RKO (cell line): ENCODE measurements at regions not wholly inside any gene's neighbourhood (a gene's known extent, or its start where the extent isn't known, plus 50 kb on each side); places are given as distances from the start of the nearest gene placed in this dataset.

ENCODE experiments used
- DNase-seq: peaks from one replicate; pipeline ENCODE4 v3.0.0-alpha.2; 2016; ENCODE audit warnings: low spot score

DNA sequence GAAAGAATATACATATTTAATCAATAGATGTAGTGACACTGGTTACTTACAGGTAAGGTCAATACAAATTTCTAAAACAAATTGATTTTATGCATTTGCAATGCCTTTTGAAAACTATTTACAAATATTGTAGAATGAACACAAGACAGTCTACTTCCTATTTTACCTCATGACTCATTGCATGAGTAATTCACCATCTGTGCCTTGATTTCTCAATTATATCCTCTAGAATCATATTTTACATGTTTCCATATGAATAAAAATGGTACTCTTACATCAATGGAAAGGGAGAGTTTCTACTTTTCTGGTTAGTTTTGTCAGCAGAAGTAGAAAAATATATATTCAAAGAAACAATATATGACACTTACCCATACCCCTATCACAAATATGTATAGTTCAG is 203.8 kb upstream of the CDH7 start:
- DNase-seq, result no peak

- no peak for DNase-seq
Observed at GRCh38 chr18:65544701-65545100, 206.1 kb upstream of the CDH7 start.

DNA sequence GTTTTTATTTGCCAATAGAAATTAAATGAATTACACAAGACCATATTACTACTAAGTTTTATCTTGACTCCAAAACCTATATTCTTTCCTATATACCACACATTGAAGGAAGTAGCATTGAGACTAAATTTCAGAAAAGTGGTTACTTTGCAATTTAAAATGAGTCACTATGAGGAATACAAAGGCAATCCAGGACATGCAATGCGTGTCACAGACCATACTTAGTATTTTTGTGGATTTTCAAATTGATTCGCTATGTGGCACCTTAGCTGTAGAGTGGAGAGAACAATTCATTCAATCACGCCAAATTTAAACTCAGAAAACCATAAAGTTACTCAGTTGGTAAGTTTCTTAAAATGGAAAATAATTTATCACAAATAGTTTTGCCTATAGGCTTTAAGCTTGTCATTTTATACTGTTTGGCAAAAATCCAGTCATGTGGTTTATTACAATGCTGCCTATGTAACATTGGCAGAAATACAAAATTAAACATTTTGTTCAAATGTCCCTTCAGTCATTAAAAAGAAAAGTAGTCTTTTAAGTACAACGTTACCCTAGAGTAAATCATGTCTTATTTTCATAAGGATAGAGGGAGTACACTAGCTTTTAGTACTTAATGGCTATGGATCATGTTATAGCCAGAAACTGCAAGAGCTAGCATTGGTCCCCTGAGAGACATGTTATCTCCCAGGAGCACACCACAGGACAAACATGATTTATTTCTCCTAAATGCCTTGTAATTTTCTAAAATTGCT is 222.8 kb upstream of the CDH7 start:
- no peak for DNase-seq

DNA sequence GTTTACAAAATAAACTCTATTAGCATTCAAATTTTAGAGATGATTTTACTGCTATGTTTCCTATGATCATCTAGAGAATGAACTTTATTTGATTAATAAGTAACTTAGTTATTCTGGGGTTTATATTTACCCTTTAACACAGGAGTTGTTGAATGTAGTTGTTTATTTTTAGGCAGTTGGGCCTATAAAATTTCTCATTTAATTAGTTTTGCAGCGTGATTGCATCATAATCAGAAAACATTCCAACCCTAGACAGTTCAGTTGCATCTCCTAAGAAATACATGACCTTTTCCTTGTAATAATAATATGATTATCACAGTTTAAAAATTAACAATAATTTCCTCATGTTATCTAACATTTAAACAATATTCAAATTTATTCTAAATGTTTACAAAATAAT is 224.7 kb upstream of the CDH7 start:
- no peak for DNase-seq

GRCh38 chr18:65523461-65523860 is 227.4 kb upstream of the CDH7 start:
- DNase-seq, result no peak

- no peak for DNase-seq
Observed at GRCh38 chr18:65522907-65523306, 227.9 kb upstream of the CDH7 start.

GRCh38 chr18:65516209-65516608 is 234.6 kb upstream of the CDH7 start:
- no peak for DNase-seq

DNA sequence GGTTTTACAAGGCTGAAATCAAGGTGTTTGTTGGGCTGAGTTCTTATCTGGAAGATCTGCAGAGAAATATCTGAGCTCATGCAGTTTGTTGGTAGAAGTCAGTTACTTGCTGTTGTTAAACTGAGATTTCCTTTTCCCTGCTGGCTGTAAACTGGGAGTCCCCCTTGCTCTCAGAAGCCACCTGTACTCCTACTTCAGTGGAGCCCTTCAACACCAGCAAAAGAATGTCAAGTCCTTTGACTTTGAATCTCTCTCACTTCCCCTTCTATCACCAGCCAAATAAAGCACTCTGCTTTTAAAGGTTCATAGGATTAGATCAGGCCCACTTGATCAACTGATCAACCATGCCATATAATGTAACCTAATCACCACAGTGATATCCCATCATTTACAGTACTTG is 252.2 kb upstream of the CDH7 start:
- DNase-seq, result no peak

DNA sequence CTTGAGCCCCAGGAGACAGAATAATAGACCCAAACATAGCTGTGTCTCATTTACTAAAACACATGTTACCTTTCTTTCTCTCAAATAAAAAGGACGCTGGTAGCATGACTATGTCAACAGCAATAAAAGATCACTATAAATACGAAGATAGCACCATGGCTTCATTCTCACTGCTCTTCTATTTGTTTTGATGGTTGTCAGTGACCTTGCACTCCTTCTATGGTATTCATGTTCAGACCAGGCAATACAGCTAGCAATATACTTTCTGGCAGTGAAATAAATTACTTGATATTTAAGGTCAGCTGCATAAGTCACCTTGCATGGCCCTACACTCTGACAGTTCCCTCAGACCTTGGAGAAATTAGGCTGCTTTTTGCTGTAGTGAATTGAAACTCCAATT is 263.2 kb upstream of the CDH7 start:
- DNase-seq, result no peak

DNA sequence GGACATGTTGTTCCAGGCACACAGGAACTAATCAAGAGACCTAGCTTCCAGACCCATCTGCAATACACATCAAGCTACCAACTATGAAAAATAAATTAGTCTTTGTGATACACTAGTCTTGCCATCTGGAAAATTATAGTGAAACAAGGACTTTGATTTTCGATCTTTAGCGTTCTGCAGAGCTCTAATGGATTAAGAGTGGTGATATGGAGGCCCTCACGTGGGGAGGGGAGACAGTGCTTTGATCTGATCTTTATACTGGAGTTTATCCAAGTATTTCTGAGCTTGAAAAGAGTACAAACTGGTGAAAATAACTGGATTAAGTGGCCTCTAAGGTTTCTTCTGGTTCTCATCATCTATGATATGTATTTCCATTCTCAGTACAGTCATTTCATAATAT is 273.4 kb upstream of the CDH7 start:
- no peak for DNase-seq

GRCh38 chr18:65468881-65469280 is 281.9 kb upstream of the CDH7 start:
- no peak for DNase-seq

DNA sequence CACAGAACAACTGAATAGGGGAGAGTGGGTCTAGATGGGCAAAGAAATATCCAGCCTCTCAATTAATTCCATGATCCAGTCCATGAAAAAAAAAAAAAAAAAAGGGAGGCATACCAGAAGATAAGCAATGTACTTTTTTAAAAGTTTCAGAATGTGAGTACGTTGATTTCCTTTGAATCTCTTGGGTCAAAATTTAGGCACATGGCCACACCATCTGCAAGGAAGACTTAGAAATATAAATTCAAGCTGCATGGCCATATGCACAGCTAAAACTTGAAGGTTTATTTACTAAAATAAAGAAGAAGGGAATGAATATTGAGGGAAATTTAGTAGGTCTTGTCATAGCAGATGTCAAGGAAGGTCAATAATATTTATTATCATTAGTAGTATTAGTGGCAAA is 286.5 kb upstream of the CDH7 start:
- DNase-seq, result no peak

DNA sequence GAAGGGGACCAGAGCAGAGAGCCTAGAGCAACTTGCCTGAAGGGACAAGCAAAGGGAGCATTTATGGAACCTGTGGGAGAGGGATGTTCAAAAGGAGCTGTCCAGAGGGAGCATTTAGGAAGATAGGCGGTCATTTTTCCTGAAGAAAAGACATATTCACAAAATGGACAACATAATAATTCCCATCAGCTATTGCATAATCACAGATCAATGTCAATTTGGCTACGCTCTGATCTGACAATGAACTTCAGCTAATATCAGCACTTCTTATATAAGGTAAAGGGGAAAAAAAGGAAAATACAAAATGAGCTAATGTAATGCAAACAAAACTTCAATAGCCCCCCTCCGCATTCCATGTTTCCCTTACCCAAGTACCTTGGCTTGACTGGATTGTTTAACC is 291.1 kb upstream of the CDH7 start:
- no peak for DNase-seq

DNA sequence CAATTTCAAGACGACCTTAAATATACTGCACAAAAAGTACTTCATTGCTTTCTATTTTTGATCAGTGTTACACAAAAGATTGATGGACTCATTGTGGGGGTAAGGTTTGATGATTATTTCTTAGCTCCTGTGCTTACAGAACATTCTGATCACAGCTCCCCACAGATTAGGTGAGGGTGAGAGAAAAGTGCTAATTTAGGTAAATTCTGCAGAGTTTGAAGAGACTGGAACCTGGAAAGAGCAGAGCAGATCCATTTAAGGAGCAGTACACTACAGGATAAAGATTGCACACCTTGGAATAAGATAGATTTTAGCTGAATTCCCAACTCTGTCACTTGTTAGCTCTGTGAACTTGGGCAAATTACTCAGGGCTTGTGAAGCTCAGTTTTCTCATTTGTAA is 291.9 kb upstream of the CDH7 start:
- DNase-seq, result no peak

- no peak for DNase-seq
Observed at GRCh38 chr18:65439188-65439587, 311.6 kb upstream of the CDH7 start.

DNA sequence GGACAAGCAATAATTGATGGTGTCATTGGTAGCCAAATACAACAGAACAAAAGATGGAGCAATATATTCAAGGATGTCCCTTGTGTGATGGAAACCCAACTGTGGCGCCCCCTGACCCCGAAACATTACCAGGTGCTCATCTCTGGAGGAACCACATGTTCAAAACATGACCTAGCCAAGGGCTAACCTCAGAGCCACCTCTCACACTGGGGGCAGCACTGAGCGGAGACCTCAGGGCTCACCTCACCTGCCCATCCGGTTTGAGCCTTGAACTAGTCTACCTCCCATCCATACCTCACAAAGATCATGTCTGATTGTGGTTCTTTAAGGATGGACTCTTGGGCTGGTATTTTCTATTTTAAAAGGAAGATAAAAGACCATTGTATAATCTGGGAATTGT is 314.4 kb upstream of the CDH7 start:
- no peak for DNase-seq

- no peak for DNase-seq
Observed at GRCh38 chr18:65435534-65435933, 315.3 kb upstream of the CDH7 start.

DNA sequence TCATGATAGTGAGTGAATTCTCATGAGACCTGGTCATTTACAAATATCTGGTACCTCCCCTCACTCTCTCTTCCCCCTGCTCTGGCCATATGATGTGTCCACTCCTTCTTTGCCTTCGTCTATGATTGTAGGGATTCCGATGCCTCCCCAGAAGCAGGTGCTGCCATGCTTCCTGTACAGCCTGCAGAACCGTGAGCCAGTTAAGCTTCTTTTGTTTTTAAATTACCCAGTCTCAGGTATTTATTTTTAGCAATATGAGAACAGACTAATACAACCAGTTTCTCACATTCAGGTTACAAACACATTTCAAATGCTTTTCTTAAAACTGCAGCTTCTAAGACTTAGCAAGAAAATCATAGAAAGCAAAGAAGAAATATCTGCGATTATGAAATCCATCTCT is 321.2 kb upstream of the CDH7 start:
- DNase-seq, result no peak

DNA sequence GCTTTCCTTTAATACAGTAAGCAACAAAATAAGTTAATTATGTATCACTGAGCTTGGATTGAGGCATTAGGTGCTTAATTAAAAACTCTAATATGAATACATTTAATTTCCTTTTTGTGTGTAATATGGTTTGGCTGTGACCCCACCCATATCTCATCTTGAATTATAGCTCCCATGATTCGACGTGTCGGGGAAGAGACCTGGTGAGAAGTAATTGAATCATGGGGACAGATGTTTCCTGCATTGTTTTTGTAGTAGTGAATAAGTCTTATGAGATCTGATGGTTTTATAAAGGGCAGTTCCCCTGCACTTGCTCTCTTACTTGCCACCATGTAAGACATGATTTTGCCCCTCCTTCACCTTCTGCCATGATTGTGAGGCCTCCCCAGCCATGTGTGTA is 325.4 kb upstream of the CDH7 start:
- DNase-seq, result no peak

DNA sequence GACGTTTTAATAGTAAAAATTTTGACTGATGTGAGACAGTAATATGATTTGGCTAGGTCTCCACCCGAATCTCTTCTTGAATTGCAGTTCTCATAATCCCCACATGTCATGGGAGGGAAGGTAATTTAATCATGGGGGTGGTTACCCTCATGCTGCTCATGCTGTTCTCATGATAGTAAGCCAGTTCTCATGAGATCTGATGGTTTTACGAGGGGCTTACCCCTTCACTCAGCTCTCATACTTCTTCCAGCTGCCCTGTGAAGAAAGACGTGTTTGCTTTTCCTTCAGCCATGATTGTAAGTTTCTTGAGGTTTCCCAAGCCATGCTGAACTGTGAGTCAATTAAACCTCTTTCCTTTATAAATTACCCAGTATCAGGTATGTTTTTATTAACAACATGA is 327.0 kb upstream of the CDH7 start:
- no peak for DNase-seq

DNA sequence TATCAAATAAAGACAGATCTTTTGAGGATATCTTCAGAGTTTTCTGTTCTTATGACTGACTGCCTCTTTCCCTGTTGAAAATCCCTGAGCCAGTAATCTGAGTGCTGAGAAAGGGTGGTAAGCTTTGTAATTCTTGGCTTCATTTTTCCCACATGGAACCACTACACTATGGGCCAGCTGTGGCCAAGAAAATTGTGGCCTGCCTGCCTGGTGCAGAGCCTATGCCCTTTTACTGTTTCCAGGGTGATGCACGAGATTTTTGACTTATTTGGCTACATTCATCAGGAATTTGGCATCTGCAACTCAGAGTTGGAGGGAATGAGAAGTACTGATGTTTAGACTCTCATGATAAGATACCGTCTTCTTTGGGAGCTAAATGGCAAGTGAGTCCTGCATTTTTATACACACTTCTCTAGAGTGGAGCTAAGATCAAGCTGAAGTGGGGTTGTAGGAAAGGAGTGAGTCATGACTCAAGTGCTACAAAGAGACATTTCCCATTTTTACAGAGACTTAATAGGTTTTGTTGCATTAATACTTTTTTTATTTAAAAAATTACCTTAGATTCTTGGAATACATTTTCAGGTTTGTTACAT is 328.2 kb upstream of the CDH7 start:
- no peak for DNase-seq

DNA sequence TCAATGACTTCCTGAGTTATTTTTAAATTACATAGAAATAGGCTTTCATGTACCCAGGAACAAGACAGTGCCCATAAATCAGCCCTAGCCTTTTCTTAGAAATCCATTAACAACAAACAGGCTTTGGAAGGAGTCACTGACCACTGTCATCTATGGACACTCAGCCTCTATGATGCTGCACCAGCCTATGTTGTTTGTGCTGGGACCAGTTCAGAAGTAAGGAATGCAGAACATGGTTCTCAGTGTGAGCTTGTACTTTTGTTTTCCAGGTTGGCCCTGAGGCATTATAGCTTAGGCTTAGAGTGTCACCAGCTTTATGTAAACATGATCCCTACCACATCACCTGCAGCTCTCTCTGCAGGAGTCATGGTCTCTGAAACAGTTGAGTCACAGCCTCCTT is 335.7 kb upstream of the CDH7 start:
- DNase-seq, result no peak

- DNase-seq, result no peak
Observed at GRCh38 chr18:65414501-65414900, 336.3 kb upstream of the CDH7 start.

GRCh38 chr18:65411061-65411460 is 339.8 kb upstream of the CDH7 start:
- no peak for DNase-seq
